Lung (tissue), 11 donors: ENCODE measurements at regions not wholly inside any gene's neighbourhood (a gene's known extent, or its start where the extent isn't known, plus 50 kb on each side); places are given as distances from the start of the nearest gene placed in this dataset.

Source experiments
- ATAC-seq: fragments of 200-7000 bp; cut with Tn5 transposase; one replicate; pipeline ENCODE4 v1.9.1; 2020; ENCODE audit warnings: moderate number of reproducible peaks; ENCODE audit not compliant: insufficient read depth, low FRiP score
- DNase-seq, 3 donors: peaks; one replicate each; pipeline ENCODE4 v3.0.0-alpha.2; 2013 to 2017
- H3K27ac ChIP-seq, 2 donors: one replicate each; pipeline ENCODE4 v1.5.1; 2013; ENCODE audit warnings: mild to moderate bottlenecking in 2 of 2, moderate library complexity in 2 of 2, control low read depth in 1 of 2, inconsistent platforms in 1 of 2, low read depth in 1 of 2, low read length in 1 of 2
- H3K27me3 ChIP-seq, 3 donors: one replicate each; pipeline ENCODE4 v1.5.1; 2013; ENCODE audit warnings: low read length in 2 of 3; ENCODE audit not compliant: control insufficient read depth in 3 of 3, insufficient read depth in 3 of 3
- H3K36me3 ChIP-seq, 4 donors: one replicate each; pipeline ENCODE4 v1.5.1; 2013; ENCODE audit warnings: low read length in 4 of 4, mild to moderate bottlenecking in 1 of 4, moderate library complexity in 1 of 4; ENCODE audit not compliant: control insufficient read depth in 4 of 4, insufficient read depth in 4 of 4
- H3K4me1 ChIP-seq, 5 donors: one replicate each; pipeline ENCODE4 v1.5.1; 2013; ENCODE audit warnings: low read length in 5 of 5, mild to moderate bottlenecking in 2 of 5, moderate library complexity in 1 of 5; ENCODE audit not compliant: control insufficient read depth in 5 of 5, insufficient read depth in 5 of 5
- H3K4me3 ChIP-seq: one replicate; pipeline ENCODE4 v1.5.1; 2013; ENCODE audit warnings: mild to moderate bottlenecking, control low read depth, moderate library complexity
- H3K9ac ChIP-seq, 2 donors: one replicate each; pipeline ENCODE4 v1.5.1; 2013; ENCODE audit warnings: low read length in 2 of 2, control low read depth in 1 of 2; ENCODE audit not compliant: insufficient read depth in 1 of 2
- H3K9me3 ChIP-seq, 4 donors: one replicate each; pipeline ENCODE4 v1.5.1; 2013; ENCODE audit warnings: low read length in 3 of 4, mild to moderate bottlenecking in 1 of 4, moderate library complexity in 1 of 4; ENCODE audit not compliant: control insufficient read depth in 4 of 4, insufficient read depth in 3 of 4
- CTCF ChIP-seq: IDR thresholded peaks from 2 replicates; pipeline ENCODE4 v1.5.1; 2012; ENCODE audit warnings: mild to moderate bottlenecking; ENCODE audit errors: control extremely low read depth, extremely low read depth
- WGBS, 2 donors: extraction: QIAGEN DNeasy Blood & Tissue Kit; methylation state at CpG; one replicate each; pipeline ENCODE4 v1.1.7; 2013; 5-methylcytosine and 5-hydroxymethylcytosine counted together
- donor health status: control.
- donor health status: control.
- donor health status: Bipolar disorder and iron deficiency.
- donor health status: healthy.
- donor health status: DM: yes; HTN: yes; CAD: no.

- no peaks in the 10 kb centered on the region for H3K27me3 ChIP-seq
- DNase-seq (no peak), ATAC-seq (no peak)
- no peaks in the 10 kb centered on the region for H3K4me1 ChIP-seq
- H3K9me3 ChIP-seq = no peaks in the 10 kb centered on the region
- H3K4me3 ChIP-seq = no peak overlapping the region
- TF ChIP-seq CTCF = no peak
- H3K27ac ChIP-seq = no peak overlapping the region
- no peak overlapping the region for H3K9ac ChIP-seq
- WGBS, 2 donors = 85 to 96% methylated on average over 2 of the region's 2 CpGs
- no peaks in the 10 kb centered on the region for H3K36me3 ChIP-seq
Observed at GRCh38 chr3:152126260-152126659, 142.5 kb upstream of the MBNL1 start.

GRCh38 chr3:152127058-152127457 is 141.7 kb upstream of the MBNL1 start:
- H3K27ac ChIP-seq = no peak overlapping the region
- H3K27me3 ChIP-seq = no peaks in the 10 kb centered on the region
- no peaks in the 10 kb centered on the region for H3K4me1 ChIP-seq
- ATAC-seq (no peak), DNase-seq (no peak)
- H3K9me3 ChIP-seq = no peaks in the 10 kb centered on the region
- no peaks in the 10 kb centered on the region for H3K36me3 ChIP-seq
- TF ChIP-seq CTCF = no peak
- WGBS, 2 donors = 84 to 89% methylated on average over 4 of the region's 4 CpGs
- no peak overlapping the region for H3K4me3 ChIP-seq
- H3K9ac ChIP-seq = no peak overlapping the region

GRCh38 chr3:152128356-152128755 is 140.4 kb upstream of the MBNL1 start:
- Histone ChIP-seq H3K36me3 (no peaks in the 10 kb centered on the region), H3K9ac (no peak overlapping the region), H3K27me3 (peaks cover 0 to 2% (median 0%) of the 10 kb centered on the region in 3 donors), H3K27ac (no peak overlapping the region), H3K4me3 (no peak overlapping the region), H3K9me3 (no peaks in the 10 kb centered on the region), H3K4me1 (no peaks in the 10 kb centered on the region)
- ATAC-seq (no peak), DNase-seq (no peak)
- WGBS, 2 donors = 36 to 39% methylated on average over 1 of the region's 1 CpG
- TF ChIP-seq CTCF = no peak

- no peak overlapping the region for H3K4me3 ChIP-seq
- no peaks in the 10 kb centered on the region for H3K4me1 ChIP-seq
- no peak for TF ChIP-seq CTCF
- peaks cover 0 to 3% (median 0%) of the 10 kb centered on the region in 4 donors for H3K9me3 ChIP-seq
- no peak for DNase-seq
- no peak overlapping the region for H3K9ac ChIP-seq
- no peaks in the 10 kb centered on the region for H3K36me3 ChIP-seq
- WGBS, 2 donors = 90 to 93% methylated on average over 3 of the region's 3 CpGs
- no peak for ATAC-seq
- H3K27me3 ChIP-seq = no peaks in the 10 kb centered on the region
- H3K27ac ChIP-seq = no peak overlapping the region
Observed at GRCh38 chr3:152139651-152140050, 129.1 kb upstream of the MBNL1 start.
